ENCODE measurements at regions not wholly inside any gene's neighbourhood (a gene's known extent, or its start where the extent isn't known, plus 50 kb on each side); places are given as distances from the start of the nearest gene placed in this dataset.

GRCh38 chrX:7334253-7334935 is 186.4 kb upstream of the PUDP start:
- Histone ChIP-seq H3K9me3 (ENCODE audit: control extremely low read depth in 1 of 3, control insufficient read depth in 2 of 3, insufficient read depth in 1 of 3, low read length in 2 of 3) (peaks cover 0 to 8% (median 0%) of the 10 kb centered on the region in 3 donors), H4K20me1 (ENCODE audit: control insufficient read depth, insufficient read depth, low read length, poor library complexity, severe bottlenecking) (no peaks in the 10 kb centered on the region), H3K27me3 (replicated peaks in 1 of 4; ENCODE audit: control extremely low read depth in 1 of 4, control insufficient read depth in 3 of 4, insufficient read depth in 4 of 4, low read length in 3 of 4) (no peaks in the 10 kb centered on the region), H3K36me3 (replicated peaks in 1 of 2; ENCODE audit: control extremely low read depth in 1 of 2, control insufficient read depth in 1 of 2, extremely low read depth in 1 of 2, insufficient read depth in 2 of 2, low read length in 1 of 2) (peaks cover 0 to 4% of the 10 kb centered on the region in 2 experiments), H2AFZ (ENCODE audit: insufficient read depth, low read depth, low read length, poor library complexity, severe bottlenecking) (no peak overlapping the region), H3K4me1 (ENCODE audit: control insufficient read depth in 2 of 2, insufficient read depth in 2 of 2, low read length in 2 of 2) (no peaks in the 10 kb centered on the region), H3K79me2 (ENCODE audit: control insufficient read depth, insufficient read depth, low read length) (no peaks in the 10 kb centered on the region), H3K9ac (ENCODE audit: low read length) (no peak overlapping the region), H3K27ac (ENCODE audit: low read length in 2 of 2) (no peak overlapping the region), H3K4me2 (replicated peaks; ENCODE audit: low read depth, low read length, poor library complexity, severe bottlenecking) (no peak overlapping the region), H3K4me3 (ENCODE audit: control extremely low read depth in 1 of 5, extremely low read depth in 1 of 5, insufficient read depth in 1 of 5, low read depth in 2 of 5, low read length in 4 of 5) (no peak overlapping the region)
- no peak overlapping the region for H3K4me3 Mint-ChIP-seq
- DNase-seq: no peak
- H3K27me3 Mint-ChIP-seq: no peaks in the 10 kb centered on the region
- WGBS (ENCODE audit: insufficient coverage): 90% methylated on average over 2 of the region's 5 CpGs
- peaks cover 3% of the 10 kb centered on the region for H3K4me1 Mint-ChIP-seq
- TF ChIP-seq EZH2 (IDR thresholded peaks at IDR 0.05; ENCODE audit: borderline replicate concordance, insufficient read depth, low read depth, low read length, poor library complexity, severe bottlenecking) (no peak), CTCF (IDR thresholded peaks at IDR 0.05) (no peak)
- intact Hi-C loops (cut with micrococcal nuclease): no loop called here
- CTCF ChIA-PET: no interaction called here
- no peak for ATAC-seq (ENCODE audit: low read depth)
- POLR2A ChIA-PET: no interaction called here
- no peaks in the 10 kb centered on the region for H3K9me3 Mint-ChIP-seq (ENCODE audit: insufficient read depth)
- H3K27ac Mint-ChIP-seq: no peak overlapping the region

- Histone ChIP-seq H4K20me1 (ENCODE audit: control insufficient read depth, insufficient read depth, low read length, poor library complexity, severe bottlenecking) (no peaks in the 10 kb centered on the region), H3K79me2 (ENCODE audit: control insufficient read depth, insufficient read depth, low read length) (no peaks in the 10 kb centered on the region), H3K4me3 (ENCODE audit: control extremely low read depth in 1 of 5, extremely low read depth in 1 of 5, insufficient read depth in 1 of 5, low read depth in 2 of 5, low read length in 4 of 5) (no peak overlapping the region), H3K4me1 (ENCODE audit: control insufficient read depth in 2 of 2, insufficient read depth in 2 of 2, low read length in 2 of 2) (no peaks in the 10 kb centered on the region), H3K27me3 (replicated peaks in 1 of 4; ENCODE audit: control extremely low read depth in 1 of 4, control insufficient read depth in 3 of 4, insufficient read depth in 4 of 4, low read length in 3 of 4) (no peaks in the 10 kb centered on the region), H3K9ac (ENCODE audit: low read length) (no peak overlapping the region), H3K9me3 (ENCODE audit: control extremely low read depth in 1 of 3, control insufficient read depth in 2 of 3, insufficient read depth in 1 of 3, low read length in 2 of 3) (peaks cover 0 to 8% (median 0%) of the 10 kb centered on the region in 3 donors), H3K27ac (ENCODE audit: low read length in 2 of 2) (no peak overlapping the region), H3K36me3 (replicated peaks in 1 of 2; ENCODE audit: control extremely low read depth in 1 of 2, control insufficient read depth in 1 of 2, extremely low read depth in 1 of 2, insufficient read depth in 2 of 2, low read length in 1 of 2) (peaks cover 0 to 8% of the 10 kb centered on the region in 2 experiments), H2AFZ (ENCODE audit: insufficient read depth, low read depth, low read length, poor library complexity, severe bottlenecking) (no peak overlapping the region), H3K4me2 (replicated peaks; ENCODE audit: low read depth, low read length, poor library complexity, severe bottlenecking) (no peak overlapping the region)
- no peak overlapping the region for H3K27ac Mint-ChIP-seq
- TF ChIP-seq CTCF (IDR thresholded peaks at IDR 0.05) (no peak), EZH2 (IDR thresholded peaks at IDR 0.05; ENCODE audit: borderline replicate concordance, insufficient read depth, low read depth, low read length, poor library complexity, severe bottlenecking) (no peak)
- POLR2A ChIA-PET: no interaction called here
- ATAC-seq (ENCODE audit: low read depth) (no peak), DNase-seq (no peak)
- intact Hi-C loops (cut with micrococcal nuclease): no loop called here
- WGBS (ENCODE audit: insufficient coverage): 100% methylated on average over 2 of the region's 11 CpGs
- H3K9me3 Mint-ChIP-seq (ENCODE audit: insufficient read depth): no peaks in the 10 kb centered on the region
- H3K4me3 Mint-ChIP-seq: no peak overlapping the region
- no peaks in the 10 kb centered on the region for H3K27me3 Mint-ChIP-seq
- CTCF ChIA-PET: no interaction called here
- peaks cover 2% of the 10 kb centered on the region for H3K4me1 Mint-ChIP-seq
Measured at GRCh38 chrX:7330971-7331746, 183.2 kb upstream of the PUDP start.

Measured in B cell (primary cell).